H9 (cell line): ENCODE measurements at regions not wholly inside any gene's neighbourhood (a gene's known extent, or its start where the extent isn't known, plus 50 kb on each side); places are given as distances from the start of the nearest gene placed in this dataset.

ENCODE experiments used
- DNase-seq: peaks from one replicate; pipeline ENCODE4 v3.0.0-alpha.2; 2017
- H2AFZ ChIP-seq: one replicate; pipeline ENCODE4 v1.6.1; 2013; ENCODE audit warnings: mild to moderate bottlenecking, low read length, control low read depth, moderate library complexity
- H2AK5ac ChIP-seq: 2 replicates; pipeline ENCODE4 v1.6.1; 2013; ENCODE audit warnings: low read length, control low read depth, mixed read lengths; ENCODE audit not compliant: insufficient read length
- H2BK120ac ChIP-seq: one replicate; pipeline ENCODE4 v1.6.1; 2013; ENCODE audit warnings: low read depth, mild to moderate bottlenecking, low read length, control low read depth, inconsistent platforms; ENCODE audit not compliant: poor library complexity, severe bottlenecking
- H2BK12ac ChIP-seq: 2 replicates; pipeline ENCODE4 v1.6.1; 2013; ENCODE audit warnings: low read length, control low read depth, mixed read lengths, low read depth; ENCODE audit not compliant: insufficient read length
- H2BK15ac ChIP-seq: 2 replicates; pipeline ENCODE4 v1.6.1; 2013; ENCODE audit warnings: low read depth, low read length, control low read depth
- H2BK20ac ChIP-seq: one replicate; pipeline ENCODE4 v1.6.1; 2013; ENCODE audit warnings: low read depth, mild to moderate bottlenecking, low read length, control low read depth, inconsistent platforms; ENCODE audit not compliant: poor library complexity, severe bottlenecking
- H2BK5ac ChIP-seq: 2 replicates; pipeline ENCODE4 v1.6.1; 2013; ENCODE audit warnings: low read length, control low read depth, mixed read lengths; ENCODE audit not compliant: insufficient read length
- H3K14ac ChIP-seq: 2 replicates; pipeline ENCODE4 v1.6.1; 2013; ENCODE audit warnings: low read length, control low read depth; ENCODE audit not compliant: insufficient read depth
- H3K18ac ChIP-seq: 2 replicates; pipeline ENCODE4 v1.6.1; 2013; ENCODE audit warnings: low read depth, mild to moderate bottlenecking, mixed read lengths, low read length, control low read depth; ENCODE audit not compliant: insufficient read length
- H3K23ac ChIP-seq: 2 replicates; pipeline ENCODE4 v1.6.1; 2013; ENCODE audit warnings: low read length, control low read depth, mixed read lengths, low read depth; ENCODE audit not compliant: insufficient read length
- H3K23me2 ChIP-seq: 2 replicates; pipeline ENCODE4 v1.6.1; 2013; ENCODE audit warnings: low read depth, mild to moderate bottlenecking, mixed read lengths, low read length, control low read depth; ENCODE audit not compliant: insufficient read length, poor library complexity, severe bottlenecking
- H3K27ac ChIP-seq: 2 replicates; pipeline ENCODE4 v1.5.1; 2013; ENCODE audit warnings: low read length, control low read depth, mixed read lengths, low read depth; ENCODE audit not compliant: insufficient read length
- H3K27me3 ChIP-seq: 2 replicates; pipeline ENCODE4 v1.6.1; 2013; ENCODE audit warnings: low read length, control low read depth, inconsistent platforms; ENCODE audit not compliant: insufficient read depth
- H3K4ac ChIP-seq: 2 replicates; pipeline ENCODE4 v1.6.1; 2013; ENCODE audit warnings: low read depth, mild to moderate bottlenecking, control low read depth, inconsistent platforms, low read length, moderate library complexity
- H3K4me1 ChIP-seq: 2 replicates; pipeline ENCODE4 v1.6.1; 2013; ENCODE audit warnings: low read length, control low read depth, inconsistent platforms; ENCODE audit not compliant: insufficient read depth
- H3K4me2 ChIP-seq: 2 replicates; pipeline ENCODE4 v1.6.1; 2013; ENCODE audit warnings: low read length, control low read depth, mixed read lengths; ENCODE audit not compliant: insufficient read length, insufficient read depth
- H3K56ac ChIP-seq: 2 replicates; pipeline ENCODE4 v1.6.1; 2013; ENCODE audit warnings: low read depth, mild to moderate bottlenecking, mixed read lengths, low read length, control low read depth; ENCODE audit not compliant: insufficient read length
- H3K79me1 ChIP-seq: 2 replicates; pipeline ENCODE4 v1.6.1; 2013; ENCODE audit warnings: low read depth, mild to moderate bottlenecking, moderate library complexity, low read length, control low read depth, inconsistent platforms; ENCODE audit not compliant: insufficient read depth, poor library complexity, severe bottlenecking
- H3K79me2 ChIP-seq: 2 replicates; pipeline ENCODE4 v1.6.1; 2013; ENCODE audit warnings: low read length, control low read depth, inconsistent platforms; ENCODE audit not compliant: insufficient read depth
- H3K9ac ChIP-seq: 2 replicates; pipeline ENCODE4 v1.6.1; 2013; ENCODE audit warnings: low read length, control low read depth, mixed read lengths; ENCODE audit not compliant: insufficient read length; ENCODE audit errors: extremely low read depth
- H3K9me3 ChIP-seq: one replicate; pipeline ENCODE4 v1.6.1; 2013; ENCODE audit warnings: low read depth, low read length, inconsistent platforms; ENCODE audit not compliant: control insufficient read depth
- H3T11ph ChIP-seq: one replicate; pipeline ENCODE4 v1.6.1; 2013; ENCODE audit warnings: mild to moderate bottlenecking, low read length, control low read depth, inconsistent platforms
- H4K20me1 ChIP-seq: one replicate; pipeline ENCODE4 v1.6.1; 2013; ENCODE audit not compliant: control insufficient read depth, insufficient read length, insufficient read depth
- H4K5ac ChIP-seq: 2 replicates; pipeline ENCODE4 v1.6.1; 2013; ENCODE audit warnings: low read depth, mild to moderate bottlenecking, mixed read lengths, low read length, control low read depth; ENCODE audit not compliant: insufficient read length
- H4K8ac ChIP-seq: replicated peaks from 2 replicates; pipeline ENCODE4 v1.6.1; 2013; ENCODE audit warnings: low read length, control low read depth, mixed read lengths, low read depth; ENCODE audit not compliant: insufficient read length
- H4K91ac ChIP-seq: 2 replicates; pipeline ENCODE4 v1.6.1; 2013; ENCODE audit warnings: low read depth, mild to moderate bottlenecking, moderate library complexity, mixed read lengths, low read length, control low read depth; ENCODE audit not compliant: insufficient read length
- H3K27ac Mint-ChIP-seq, 3 experiments: 2 replicates in 2 of 3; 3 replicates in 1 of 3; pipeline ENCODE4 v1.8.0; 2020 to 2021; ENCODE audit warnings: mixed read lengths in 3 of 3, mild to moderate bottlenecking in 1 of 3, moderate library complexity in 1 of 3
- H3K27me3 Mint-ChIP-seq: 2 replicates; pipeline ENCODE4 v1.8.0; 2021; ENCODE audit warnings: low read depth, mild to moderate bottlenecking, moderate library complexity, mixed read lengths
- H3K36me3 Mint-ChIP-seq, 3 experiments: 2 replicates in 2 of 3; 3 replicates in 1 of 3; pipeline ENCODE4 v1.8.0; 2020 to 2021; ENCODE audit warnings: low read depth in 3 of 3, mixed read lengths in 3 of 3; ENCODE audit not compliant: insufficient read depth in 1 of 3
- H3K4me1 Mint-ChIP-seq, 2 experiments: 2 replicates each; pipeline ENCODE4 v1.8.0; 2020; ENCODE audit warnings: mixed read lengths in 2 of 2
- H3K4me3 Mint-ChIP-seq, 2 experiments: 2 replicates in 1 of 2; 3 replicates in 1 of 2; pipeline ENCODE4 v1.8.0; 2020 to 2021; ENCODE audit warnings: mild to moderate bottlenecking in 2 of 2, mixed read lengths in 2 of 2, moderate library complexity in 1 of 2
- H3K9me3 Mint-ChIP-seq, 2 experiments: 2 replicates in 1 of 2; 3 replicates in 1 of 2; pipeline ENCODE4 v1.8.0; 2020; ENCODE audit warnings: mild to moderate bottlenecking in 2 of 2, mixed read lengths in 2 of 2, moderate library complexity in 1 of 2
- WGBS: extraction: QIAGEN DNeasy Blood & Tissue Kit; methylation state at CpG from one replicate; pipeline ENCODE4 v1.1.7; 2013; ENCODE audit warnings: missing lambda C conversion rate, low lambda C conversion rate, mixed read lengths; ENCODE audit not compliant: insufficient read length; ENCODE audit errors: extremely low coverage; 5-methylcytosine and 5-hydroxymethylcytosine counted together
- TF ChIP-seq, protein P1 (sequence below): fragments of 200-600 bp; sonication (generic); conservative IDR thresholded peaks from 3 replicates; pipeline ENCODE4 v1.8.0; 2021; ENCODE audit warnings: antibody characterized with exemption, mild to moderate bottlenecking

DNA sequence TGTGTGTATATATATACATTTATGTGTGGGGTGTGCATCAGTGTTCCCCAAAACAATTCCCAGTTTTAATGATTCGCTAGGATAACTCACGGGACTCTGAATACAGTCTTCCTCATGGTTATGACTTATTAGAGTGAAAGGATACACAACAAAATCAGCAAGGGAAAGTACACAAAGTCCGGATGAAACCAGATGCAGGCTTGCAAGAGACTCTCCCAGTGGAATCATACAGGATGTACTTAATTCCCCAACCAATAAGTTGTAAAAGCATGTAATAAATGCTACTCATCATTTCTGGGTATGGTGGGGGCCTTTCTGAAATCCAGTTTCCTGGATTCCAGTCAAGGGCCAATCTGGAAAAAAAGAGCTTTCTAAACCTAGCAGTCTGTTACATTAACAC lies 654.1 kb upstream of the SYT4 start:
- Mint-ChIP-seq H3K27ac (no peak overlapping the region), H3K27me3 (no peaks in the 10 kb centered on the region), H3K36me3 (no peaks in the 10 kb centered on the region), H3K4me1 (peaks cover 0 to 6% of the 10 kb centered on the region in 2 experiments; a peak in 1 of 4 replicates), H3K9me3 (no peaks in the 10 kb centered on the region), H3K4me3 (no peak overlapping the region)
- TF ChIP-seq, protein P1, sequence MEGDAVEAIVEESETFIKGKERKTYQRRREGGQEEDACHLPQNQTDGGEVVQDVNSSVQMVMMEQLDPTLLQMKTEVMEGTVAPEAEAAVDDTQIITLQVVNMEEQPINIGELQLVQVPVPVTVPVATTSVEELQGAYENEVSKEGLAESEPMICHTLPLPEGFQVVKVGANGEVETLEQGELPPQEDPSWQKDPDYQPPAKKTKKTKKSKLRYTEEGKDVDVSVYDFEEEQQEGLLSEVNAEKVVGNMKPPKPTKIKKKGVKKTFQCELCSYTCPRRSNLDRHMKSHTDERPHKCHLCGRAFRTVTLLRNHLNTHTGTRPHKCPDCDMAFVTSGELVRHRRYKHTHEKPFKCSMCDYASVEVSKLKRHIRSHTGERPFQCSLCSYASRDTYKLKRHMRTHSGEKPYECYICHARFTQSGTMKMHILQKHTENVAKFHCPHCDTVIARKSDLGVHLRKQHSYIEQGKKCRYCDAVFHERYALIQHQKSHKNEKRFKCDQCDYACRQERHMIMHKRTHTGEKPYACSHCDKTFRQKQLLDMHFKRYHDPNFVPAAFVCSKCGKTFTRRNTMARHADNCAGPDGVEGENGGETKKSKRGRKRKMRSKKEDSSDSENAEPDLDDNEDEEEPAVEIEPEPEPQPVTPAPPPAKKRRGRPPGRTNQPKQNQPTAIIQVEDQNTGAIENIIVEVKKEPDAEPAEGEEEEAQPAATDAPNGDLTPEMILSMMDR: no peak
- H3K23me2 ChIP-seq: no peaks in the 10 kb centered on the region
- H2BK12ac ChIP-seq: no peak overlapping the region
- no peaks in the 10 kb centered on the region for H3K79me2 ChIP-seq
- H3K9me3 ChIP-seq: no peaks in the 10 kb centered on the region
- no peak for DNase-seq
- H2BK20ac ChIP-seq: no peak overlapping the region
- H3K56ac ChIP-seq: no peak overlapping the region
- no peaks in the 10 kb centered on the region for H3K27me3 ChIP-seq
- no peaks in the 10 kb centered on the region for H3K79me1 ChIP-seq
- no peak overlapping the region for H3K4ac ChIP-seq
- no peak overlapping the region for H4K8ac ChIP-seq
- H3K27ac ChIP-seq: no peak overlapping the region
- no peak overlapping the region for H3K9ac ChIP-seq
- no peak overlapping the region for H2AK5ac ChIP-seq
- no peak overlapping the region for H4K91ac ChIP-seq
- H4K5ac ChIP-seq: no peak overlapping the region
- no peaks in the 10 kb centered on the region for H4K20me1 ChIP-seq
- no peak overlapping the region for H3K18ac ChIP-seq
- no peak overlapping the region for H2BK120ac ChIP-seq
- H3K4me2 ChIP-seq: no peak overlapping the region
- H3K14ac ChIP-seq: no peak overlapping the region
- H3T11ph ChIP-seq: no peak overlapping the region
- WGBS: no CpG with 5 or more reads among the region's 3 CpGs
- H2BK15ac ChIP-seq: no peak overlapping the region
- H3K4me1 ChIP-seq: no peaks in the 10 kb centered on the region
- no peak overlapping the region for H3K23ac ChIP-seq
- no peak overlapping the region for H2AFZ ChIP-seq
- no peak overlapping the region for H2BK5ac ChIP-seq
